GM12891 (cell line): ENCODE measurements at regions not wholly inside any gene's neighbourhood (a gene's known extent, or its start where the extent isn't known, plus 50 kb on each side); places are given as distances from the start of the nearest gene placed in this dataset.
"Not testable (repeated sequence)": the region's sequence is repeated elsewhere in the genome, so short reads cannot be mapped to it uniquely, and the experiment has no call there.

Source experiments
- POLR2A ChIP-seq: IDR thresholded peaks from 2 replicates; pipeline ENCODE4 v1.6.1; 2011; ENCODE audit warnings: low read depth, low read length, control low read depth
- POLR2AphosphoS5 ChIP-seq: IDR thresholded peaks from 2 replicates; pipeline ENCODE4 v1.6.1; 2011; ENCODE audit warnings: low read depth, low read length, control low read depth
- TAF1 ChIP-seq: IDR thresholded peaks from 2 replicates; pipeline ENCODE4 v1.6.1; 2011; ENCODE audit warnings: low read depth, low read length, control low read depth

- TF ChIP-seq TAF1, POLR2A, POLR2AphosphoS5: not testable (repeated sequence)
Observed at GRCh38 chrY:9737626-9738025, 209.9 kb downstream of the TSPY10 start.
